ENCODE measurements at regions not wholly inside any gene's neighbourhood (a gene's known extent, or its start where the extent isn't known, plus 50 kb on each side); places are given as distances from the start of the nearest gene placed in this dataset.

DNA sequence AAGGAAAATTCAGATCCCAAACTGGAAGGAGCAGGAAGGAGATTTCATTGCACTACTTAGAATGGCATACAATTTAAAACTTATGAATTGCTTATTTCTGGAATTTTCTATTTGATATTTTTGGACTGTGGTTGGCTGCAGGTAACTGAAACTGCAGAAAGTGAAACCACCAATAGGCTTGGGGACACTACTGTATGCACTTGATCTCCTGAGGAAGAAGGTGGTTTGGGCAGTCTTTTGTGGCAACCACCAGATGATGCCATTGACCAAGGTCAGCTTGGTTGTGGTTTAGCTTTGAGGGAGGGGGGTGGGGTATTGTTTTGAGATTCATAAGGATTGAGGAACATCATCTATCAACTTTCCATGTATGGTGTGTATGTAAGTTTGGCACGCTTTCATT lies 209.5 kb upstream of the STXBP6 start:
- intact Hi-C loops (cut with micrococcal nuclease; ENCODE audit: unreplicated experiment), result no loop called here
- ATAC-seq (no peak), DNase-seq (ENCODE audit: low spot score) (no peak), FAIRE-seq (no peak)
- in situ Hi-C loops (cut with HindIII; ENCODE audit: extremely low pct_ligation_motif_present, low pct_unique_long_range_greater_than_20kb), result no loop called here
- Histone ChIP-seq H3K9me3 (ENCODE audit: low read length) (peaks cover 28% of the 10 kb centered on the region; the same call in 1 of the 2 replicates), H2AFZ (ENCODE audit: low read length) (no peak overlapping the region), H3K4me3 (replicated peaks in 1 of 3; ENCODE audit: insufficient read depth in 1 of 3, low read depth in 2 of 3, low read length in 3 of 3) (no peak overlapping the region), H3K27ac (ENCODE audit: extremely low read length, insufficient read depth, low read length) (no peak overlapping the region), H3K9ac (ENCODE audit: insufficient read depth, low read depth, low read length) (no peak overlapping the region), H4K20me1 (ENCODE audit: insufficient read depth, low read length) (no peaks in the 10 kb centered on the region), H3K4me2 (ENCODE audit: low read depth, low read length) (no peak overlapping the region), H3K27me3 (ENCODE audit: control insufficient read depth in 1 of 2, insufficient read depth in 2 of 2, low read length in 2 of 2) (no peaks in the 10 kb centered on the region), H3K36me3 (replicated peaks in 1 of 2; ENCODE audit: control insufficient read depth in 1 of 2, insufficient read depth in 2 of 2, low read length in 2 of 2) (no peaks in the 10 kb centered on the region), H3K4me1 (ENCODE audit: insufficient read depth, low read length) (no peaks in the 10 kb centered on the region), H3K79me2 (ENCODE audit: insufficient read depth, low read length) (no peaks in the 10 kb centered on the region)
- TF ChIP-seq THAP8 (CRISPR knock-in tag; IDR thresholded peaks at IDR 0.05; ENCODE audit: borderline replicate concordance), result no peak
- TF ChIP-seq, protein P1, sequence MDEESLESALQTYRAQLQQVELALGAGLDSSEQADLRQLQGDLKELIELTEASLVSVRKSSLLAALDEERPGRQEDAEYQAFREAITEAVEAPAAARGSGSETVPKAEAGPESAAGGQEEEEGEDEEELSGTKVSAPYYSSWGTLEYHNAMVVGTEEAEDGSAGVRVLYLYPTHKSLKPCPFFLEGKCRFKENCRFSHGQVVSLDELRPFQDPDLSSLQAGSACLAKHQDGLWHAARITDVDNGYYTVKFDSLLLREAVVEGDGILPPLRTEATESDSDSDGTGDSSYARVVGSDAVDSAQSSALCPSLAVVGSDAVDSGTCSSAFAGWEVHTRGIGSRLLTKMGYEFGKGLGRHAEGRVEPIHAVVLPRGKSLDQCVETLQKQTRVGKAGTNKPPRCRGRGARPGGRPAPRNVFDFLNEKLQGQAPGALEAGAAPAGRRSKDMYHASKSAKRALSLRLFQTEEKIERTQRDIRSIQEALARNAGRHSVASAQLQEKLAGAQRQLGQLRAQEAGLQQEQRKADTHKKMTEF (CRISPR knock-in tag; IDR thresholded peaks at IDR 0.05), result no peak
- no peak for TF ChIP-seq RXRB (CRISPR knock-in tag; IDR thresholded peaks at IDR 0.05; ENCODE audit: borderline replicate concordance)
- no peak for TF ChIP-seq ZNF879 (CRISPR knock-in tag; IDR thresholded peaks at IDR 0.05)
- no peak for TF ChIP-seq ZSCAN9 (CRISPR knock-in tag; IDR thresholded peaks at IDR 0.05; ENCODE audit: borderline replicate concordance)
- TF ChIP-seq SAFB2 (CRISPR knock-in tag; IDR thresholded peaks at IDR 0.05; ENCODE audit: borderline replicate concordance, low read depth), result no peak
- TF ChIP-seq, protein P2, sequence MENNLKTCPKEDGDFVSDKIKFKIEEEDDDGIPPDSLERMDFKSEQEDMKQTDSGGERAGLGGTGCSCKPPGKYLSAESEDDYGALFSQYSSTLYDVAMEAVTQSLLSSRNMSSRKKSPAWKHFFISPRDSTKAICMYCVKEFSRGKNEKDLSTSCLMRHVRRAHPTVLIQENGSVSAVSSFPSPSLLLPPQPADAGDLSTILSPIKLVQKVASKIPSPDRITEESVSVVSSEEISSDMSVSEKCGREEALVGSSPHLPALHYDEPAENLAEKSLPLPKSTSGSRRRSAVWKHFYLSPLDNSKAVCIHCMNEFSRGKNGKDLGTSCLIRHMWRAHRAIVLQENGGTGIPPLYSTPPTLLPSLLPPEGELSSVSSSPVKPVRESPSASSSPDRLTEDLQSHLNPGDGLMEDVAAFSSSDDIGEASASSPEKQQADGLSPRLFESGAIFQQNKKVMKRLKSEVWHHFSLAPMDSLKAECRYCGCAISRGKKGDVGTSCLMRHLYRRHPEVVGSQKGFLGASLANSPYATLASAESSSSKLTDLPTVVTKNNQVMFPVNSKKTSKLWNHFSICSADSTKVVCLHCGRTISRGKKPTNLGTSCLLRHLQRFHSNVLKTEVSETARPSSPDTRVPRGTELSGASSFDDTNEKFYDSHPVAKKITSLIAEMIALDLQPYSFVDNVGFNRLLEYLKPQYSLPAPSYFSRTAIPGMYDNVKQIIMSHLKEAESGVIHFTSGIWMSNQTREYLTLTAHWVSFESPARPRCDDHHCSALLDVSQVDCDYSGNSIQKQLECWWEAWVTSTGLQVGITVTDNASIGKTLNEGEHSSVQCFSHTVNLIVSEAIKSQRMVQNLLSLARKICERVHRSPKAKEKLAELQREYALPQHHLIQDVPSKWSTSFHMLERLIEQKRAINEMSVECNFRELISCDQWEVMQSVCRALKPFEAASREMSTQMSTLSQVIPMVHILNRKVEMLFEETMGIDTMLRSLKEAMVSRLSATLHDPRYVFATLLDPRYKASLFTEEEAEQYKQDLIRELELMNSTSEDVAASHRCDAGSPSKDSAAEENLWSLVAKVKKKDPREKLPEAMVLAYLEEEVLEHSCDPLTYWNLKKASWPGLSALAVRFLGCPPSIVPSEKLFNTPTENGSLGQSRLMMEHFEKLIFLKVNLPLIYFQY (CRISPR knock-in tag; IDR thresholded peaks at IDR 0.05; ENCODE audit: borderline replicate concordance), result no peak
- TF ChIP-seq ZNF766 (CRISPR knock-in tag; IDR thresholded peaks at IDR 0.05; ENCODE audit: borderline replicate concordance), result no peak
- TF ChIP-seq HDAC1 (CRISPR knock-in tag; IDR thresholded peaks at IDR 0.05), result no peak
- TF ChIP-seq GTF3A (CRISPR knock-in tag; conservative IDR thresholded peaks at IDR 0.05), result no peak
- no peak for TF ChIP-seq REL (CRISPR knock-in tag; conservative IDR thresholded peaks at IDR 0.05)
- TF ChIP-seq, protein P3, sequence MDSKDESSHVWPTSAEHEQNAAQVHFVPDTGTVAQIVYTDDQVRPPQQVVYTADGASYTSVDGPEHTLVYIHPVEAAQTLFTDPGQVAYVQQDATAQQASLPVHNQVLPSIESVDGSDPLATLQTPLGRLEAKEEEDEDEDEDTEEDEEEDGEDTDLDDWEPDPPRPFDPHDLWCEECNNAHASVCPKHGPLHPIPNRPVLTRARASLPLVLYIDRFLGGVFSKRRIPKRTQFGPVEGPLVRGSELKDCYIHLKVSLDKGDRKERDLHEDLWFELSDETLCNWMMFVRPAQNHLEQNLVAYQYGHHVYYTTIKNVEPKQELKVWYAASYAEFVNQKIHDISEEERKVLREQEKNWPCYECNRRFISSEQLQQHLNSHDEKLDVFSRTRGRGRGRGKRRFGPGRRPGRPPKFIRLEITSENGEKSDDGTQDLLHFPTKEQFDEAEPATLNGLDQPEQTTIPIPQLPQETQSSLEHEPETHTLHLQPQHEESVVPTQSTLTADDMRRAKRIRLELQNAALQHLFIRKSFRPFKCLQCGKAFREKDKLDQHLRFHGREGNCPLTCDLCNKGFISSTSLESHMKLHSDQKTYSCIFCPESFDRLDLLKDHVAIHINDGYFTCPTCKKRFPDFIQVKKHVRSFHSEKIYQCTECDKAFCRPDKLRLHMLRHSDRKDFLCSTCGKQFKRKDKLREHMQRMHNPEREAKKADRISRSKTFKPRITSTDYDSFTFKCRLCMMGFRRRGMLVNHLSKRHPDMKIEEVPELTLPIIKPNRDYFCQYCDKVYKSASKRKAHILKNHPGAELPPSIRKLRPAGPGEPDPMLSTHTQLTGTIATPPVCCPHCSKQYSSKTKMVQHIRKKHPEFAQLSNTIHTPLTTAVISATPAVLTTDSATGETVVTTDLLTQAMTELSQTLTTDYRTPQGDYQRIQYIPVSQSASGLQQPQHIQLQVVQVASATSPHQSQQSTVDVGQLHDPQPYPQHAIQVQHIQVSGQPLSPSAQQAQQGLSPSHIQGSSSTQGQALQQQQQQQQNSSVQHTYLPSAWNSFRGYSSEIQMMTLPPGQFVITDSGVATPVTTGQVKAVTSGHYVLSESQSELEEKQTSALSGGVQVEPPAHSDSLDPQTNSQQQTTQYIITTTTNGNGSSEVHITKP (CRISPR knock-in tag; IDR thresholded peaks at IDR 0.05; ENCODE audit: low read depth), result no peak
- no peak for TF ChIP-seq TBL1XR1 (IDR thresholded peaks at IDR 0.05; ENCODE audit: borderline replicate concordance, low read length, partially characterized antibody)
- TF ChIP-seq ZNF101 (CRISPR knock-in tag; IDR thresholded peaks at IDR 0.05; ENCODE audit: borderline replicate concordance, low read depth), result no peak
- TF ChIP-seq SNRNP70 (IDR thresholded peaks at IDR 0.05; ENCODE audit: low read depth, low read length), result no peak
- TF ChIP-seq U2AF2 (IDR thresholded peaks at IDR 0.05; ENCODE audit: low read depth, low read length), result no peak
- no peak for TF ChIP-seq SIN3B (IDR thresholded peaks at IDR 0.05; ENCODE audit: low read length)
- WGBS (ENCODE audit: low lambda C conversion rate), result 9% methylated on average over 1 of the region's 1 CpG
- ChIA-PET CTCF (ENCODE audit: low intra/inter-chr PET ratio, low total read pairs) (no interaction called here), POLR2A (no interaction called here)
- no TSS peak for BruUV-seq (replicated peaks)

Measured in HepG2 (cell line).